HG02870 (cell line): ENCODE measurements at regions not wholly inside any gene's neighbourhood (a gene's known extent, or its start where the extent isn't known, plus 50 kb on each side); places are given as distances from the start of the nearest gene placed in this dataset.

Experiments used
- ATAC-seq: cut with Tn5 transposase; IDR thresholded peaks from one replicate; pipeline ENCODE4 v1.9.1; 2021; ENCODE audit warnings: mild to moderate bottlenecking, moderate library complexity; ENCODE audit not compliant: unreplicated experiment

DNA sequence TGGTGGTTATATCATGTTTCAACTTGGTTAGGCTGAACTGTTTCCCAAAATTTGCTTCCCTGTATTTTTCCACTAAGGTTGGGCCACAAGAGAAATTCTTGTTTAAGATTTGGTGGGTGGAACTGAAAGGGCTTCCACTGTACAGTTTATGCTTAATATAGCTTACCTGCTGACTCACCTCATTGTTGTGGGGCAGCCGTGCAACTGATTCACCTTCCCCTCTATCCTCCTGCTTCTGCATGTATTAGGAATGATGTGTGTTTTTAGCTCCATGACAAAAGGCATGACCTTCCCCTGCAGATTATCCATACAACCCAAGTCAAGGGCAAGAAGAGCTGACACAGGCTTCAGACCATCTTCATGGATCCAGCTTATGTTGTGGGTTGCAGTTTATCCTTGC, 98.4 kb upstream of the GULP1 start:
- ATAC-seq, result no peak

DNA sequence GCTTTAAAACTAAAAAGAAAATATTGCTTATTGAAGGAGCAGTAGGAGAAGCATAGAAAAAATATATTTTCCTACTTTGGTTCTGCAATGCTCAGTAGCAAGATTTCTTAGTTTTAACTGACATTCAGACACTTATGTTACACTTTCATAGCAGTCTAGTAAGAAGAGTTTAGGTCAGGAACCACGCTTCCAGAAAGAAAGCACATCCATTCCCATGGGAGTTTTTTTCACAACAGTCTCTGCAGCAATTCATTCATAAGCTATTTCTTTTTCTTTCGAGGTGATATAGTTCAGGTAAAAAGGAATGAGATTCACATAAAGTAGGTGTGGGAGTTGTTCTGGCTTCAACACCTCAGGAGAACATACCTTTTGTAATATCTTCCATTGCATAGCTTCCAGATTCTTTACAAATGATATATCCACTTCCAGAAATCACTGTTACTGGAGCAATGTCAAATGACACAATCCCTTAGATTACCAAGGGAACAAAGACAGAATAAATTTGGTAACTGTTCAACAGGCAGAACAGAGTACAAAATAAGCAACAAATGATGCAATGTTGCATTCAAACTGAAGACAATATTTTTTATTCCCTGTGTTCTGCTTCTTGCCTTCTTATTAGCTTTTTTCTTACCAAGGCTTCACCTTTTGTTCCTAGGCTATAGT, 95.2 kb upstream of the GULP1 start:
- no peak for ATAC-seq

DNA sequence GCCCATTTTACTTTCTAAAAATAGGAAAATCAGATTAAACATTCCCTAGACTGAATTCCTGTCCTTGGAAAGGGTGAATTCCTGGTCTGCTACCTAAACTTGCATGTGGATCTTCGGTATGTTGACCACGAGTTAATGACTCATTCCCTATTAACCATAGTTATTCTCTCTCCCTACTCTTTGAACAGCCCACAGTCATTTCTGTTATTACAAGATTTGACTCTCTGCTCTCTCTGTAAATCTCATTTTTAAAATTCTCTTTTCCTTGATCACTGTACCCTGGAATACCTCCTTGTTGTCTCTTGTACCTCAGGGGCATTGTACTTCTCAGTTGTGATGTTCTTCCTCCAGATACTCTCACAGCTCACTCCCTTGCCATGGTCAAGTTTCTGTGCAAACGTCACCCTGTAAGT, 92.0 kb upstream of the GULP1 start:
- ATAC-seq, result no peak

DNA sequence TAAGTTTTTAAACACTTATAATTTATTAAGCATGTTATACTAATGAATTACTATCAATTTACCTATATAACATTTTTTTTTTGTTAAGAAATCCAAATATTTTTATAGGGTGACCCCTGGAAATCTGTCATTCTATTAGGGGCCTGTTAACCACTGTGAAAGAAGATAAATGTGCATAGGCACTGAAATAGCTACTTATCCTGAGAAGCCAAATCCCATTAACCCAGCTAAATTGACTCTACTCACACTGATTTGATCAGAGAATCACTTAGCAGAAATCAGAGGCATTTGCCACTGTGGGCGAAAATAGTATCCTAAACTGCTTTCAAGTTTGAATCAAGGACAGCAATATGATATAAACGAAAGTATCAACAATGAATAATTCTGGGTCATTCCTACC, 90.0 kb upstream of the GULP1 start:
- ATAC-seq, result no peak

DNA sequence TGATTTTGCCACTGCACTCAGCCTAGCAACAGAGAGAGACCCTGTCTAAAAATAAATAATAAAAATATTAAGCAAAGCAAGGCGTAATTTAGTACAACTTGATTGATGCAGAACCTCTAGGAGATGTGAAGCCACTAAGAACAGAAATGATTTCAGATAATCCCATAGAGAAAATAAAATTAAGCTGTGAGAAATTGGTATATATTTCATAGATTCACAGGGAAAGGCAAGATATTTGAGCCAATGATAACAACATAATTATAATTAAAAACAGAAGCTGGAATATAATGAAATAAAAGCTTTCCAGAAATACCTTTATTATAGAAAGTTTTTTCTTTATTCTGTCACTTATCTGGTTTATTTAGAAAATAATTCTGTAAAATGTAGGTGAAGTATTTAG, 88.9 kb upstream of the GULP1 start:
- no peak for ATAC-seq

DNA sequence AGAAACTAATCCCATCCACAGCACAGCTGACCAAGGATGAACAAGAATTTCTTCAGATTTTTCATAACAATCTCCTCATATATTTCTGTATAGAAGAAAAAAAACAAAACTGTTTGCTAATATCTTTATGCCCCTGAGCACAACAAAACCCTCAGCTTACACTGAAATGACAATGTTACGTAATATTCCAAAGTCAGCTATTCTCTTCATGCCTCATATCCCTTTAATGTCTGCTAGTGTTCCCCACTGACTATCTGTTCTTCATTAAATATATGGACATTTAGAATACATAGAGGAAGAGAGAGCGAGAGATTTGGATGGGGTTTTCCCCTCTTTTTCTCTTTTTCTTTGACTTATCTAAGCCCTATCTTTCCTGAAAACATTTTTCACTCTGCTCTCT, 87.9 kb upstream of the GULP1 start:
- no peak for ATAC-seq

DNA sequence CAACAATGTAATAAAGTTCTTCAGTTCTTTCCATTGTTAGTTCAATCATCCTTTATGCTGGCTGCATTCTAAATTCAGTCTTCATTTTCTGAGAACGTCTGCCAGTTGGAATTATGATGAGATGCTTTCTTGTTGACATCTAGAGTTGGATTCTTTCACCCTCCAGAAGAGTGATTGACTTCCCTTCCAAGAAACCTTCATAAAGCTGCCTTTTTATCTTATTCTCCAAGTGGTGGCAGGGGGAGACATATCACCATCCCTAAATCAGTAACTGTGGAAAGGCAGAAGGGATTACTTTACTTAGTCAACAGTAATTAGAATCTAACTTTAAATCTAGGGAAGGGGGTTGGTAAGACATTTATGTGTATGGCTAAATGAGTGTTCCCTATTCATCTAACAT, 86.8 kb upstream of the GULP1 start:
- ATAC-seq, result no peak

DNA sequence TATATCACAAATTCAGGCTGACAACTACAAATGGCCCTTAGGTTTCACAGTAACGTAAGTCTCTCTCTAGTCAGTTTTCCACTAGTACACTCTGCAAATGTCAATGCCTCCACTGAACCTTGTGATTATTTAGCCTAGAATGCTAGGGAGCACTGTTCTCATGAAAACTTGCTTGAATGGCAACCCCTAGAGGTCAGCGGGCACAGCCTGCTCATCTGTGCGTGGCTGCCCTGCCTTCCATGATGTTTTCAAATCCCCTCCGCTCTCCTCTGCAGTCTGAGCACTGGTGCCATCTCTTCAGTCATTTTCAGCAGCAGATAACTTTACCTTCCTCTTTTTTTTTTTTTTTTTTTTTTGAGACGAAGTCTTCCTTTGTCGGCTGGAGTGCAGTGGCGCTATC, 84.1 kb upstream of the GULP1 start:
- ATAC-seq, result no peak

DNA sequence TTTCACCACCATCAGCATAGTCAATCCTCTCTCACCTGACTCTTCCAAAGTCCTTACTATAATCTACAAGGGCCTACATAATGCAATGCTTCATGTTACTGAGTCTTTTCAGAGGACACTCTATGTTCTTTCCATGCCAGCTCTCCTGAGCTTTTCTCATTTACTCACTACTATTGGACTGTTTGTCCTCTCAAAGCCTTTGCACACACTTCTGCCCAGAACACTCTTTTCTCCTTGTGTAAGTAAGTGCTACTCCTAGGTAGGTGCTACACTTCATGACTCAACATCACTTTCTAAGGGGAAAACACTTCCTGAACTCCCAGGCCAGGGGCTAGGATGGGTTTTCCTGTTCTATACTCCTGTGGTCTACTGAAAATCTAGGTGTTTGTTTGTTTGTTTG, 82.5 kb upstream of the GULP1 start:
- no peak for ATAC-seq

DNA sequence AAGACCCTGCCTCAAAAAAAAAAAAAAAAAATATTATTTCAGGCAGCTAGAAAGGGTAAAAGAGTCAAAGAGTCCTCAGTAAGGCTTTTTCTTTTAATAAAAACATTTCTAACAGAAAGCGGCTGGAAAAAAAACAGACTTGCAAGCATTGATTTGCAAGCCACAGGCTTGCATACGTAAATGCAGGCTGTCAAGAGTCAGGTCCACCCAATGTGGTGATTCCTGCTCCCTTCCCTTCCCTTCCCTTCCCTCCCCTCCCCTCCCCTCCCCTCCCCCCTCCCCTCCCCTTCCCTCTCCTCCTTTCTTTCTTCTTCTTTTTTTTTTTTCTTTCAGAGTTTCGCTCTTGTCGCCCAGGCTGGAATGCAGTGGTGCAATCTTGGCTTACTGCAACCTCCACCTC, 74.4 kb upstream of the GULP1 start:
- ATAC-seq, result no peak

DNA sequence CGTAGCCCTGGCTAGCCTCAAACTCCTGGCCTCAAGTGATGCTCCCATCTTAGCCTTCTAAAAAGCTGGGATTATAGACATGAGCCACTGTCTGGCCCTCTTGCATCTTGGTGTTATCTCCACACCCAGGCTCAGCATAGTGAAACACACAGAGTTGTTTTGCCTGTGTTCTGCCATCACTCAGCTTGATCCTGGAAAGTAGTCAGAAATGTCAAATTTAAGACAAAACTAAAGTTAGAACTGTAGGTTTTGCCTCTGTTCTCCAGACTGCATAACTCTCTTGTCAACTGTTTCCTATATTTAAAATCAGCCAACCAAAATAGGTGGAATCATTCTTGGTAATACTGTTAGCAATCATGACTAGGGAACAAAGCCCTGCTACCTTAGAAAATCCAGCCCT, 72.1 kb upstream of the GULP1 start:
- ATAC-seq, result no peak

DNA sequence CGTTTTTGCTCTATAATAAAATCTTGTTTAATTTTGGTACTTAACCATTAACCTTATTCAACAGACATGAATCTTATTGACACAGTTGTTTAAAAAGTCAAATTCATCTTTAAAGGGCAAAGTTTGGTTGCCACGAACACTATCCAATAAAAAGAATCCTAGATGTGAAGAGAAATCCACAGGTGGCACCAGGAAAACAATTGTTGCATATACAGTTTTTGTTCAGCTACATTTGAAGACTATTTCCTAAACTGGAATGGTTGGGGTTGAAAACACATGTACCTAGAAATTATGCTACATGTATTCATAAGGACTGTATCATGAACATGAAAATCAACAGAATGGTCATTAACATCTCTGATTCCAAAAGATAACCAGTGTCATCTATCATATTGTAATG, 71.1 kb upstream of the GULP1 start:
- no peak for ATAC-seq

DNA sequence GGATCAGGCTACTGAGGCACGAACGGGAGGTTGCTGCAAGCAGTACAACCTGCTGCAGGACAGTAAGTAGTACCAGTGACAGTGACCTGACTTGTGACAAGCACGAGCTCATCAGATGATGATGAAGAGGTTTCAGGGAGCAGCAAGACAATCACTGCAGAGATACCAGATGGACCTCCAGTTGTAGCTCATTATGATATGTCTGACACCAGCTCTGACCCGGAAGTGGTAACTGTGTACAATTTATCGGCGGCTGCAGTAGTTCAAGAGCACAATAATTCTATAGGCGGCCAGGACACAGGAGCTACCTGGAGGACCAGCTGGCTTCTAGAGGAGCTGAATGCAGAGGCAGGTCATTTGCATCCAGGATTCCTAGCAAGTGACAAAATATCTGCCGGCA, 64.0 kb upstream of the GULP1 start:
- no peak for ATAC-seq

DNA sequence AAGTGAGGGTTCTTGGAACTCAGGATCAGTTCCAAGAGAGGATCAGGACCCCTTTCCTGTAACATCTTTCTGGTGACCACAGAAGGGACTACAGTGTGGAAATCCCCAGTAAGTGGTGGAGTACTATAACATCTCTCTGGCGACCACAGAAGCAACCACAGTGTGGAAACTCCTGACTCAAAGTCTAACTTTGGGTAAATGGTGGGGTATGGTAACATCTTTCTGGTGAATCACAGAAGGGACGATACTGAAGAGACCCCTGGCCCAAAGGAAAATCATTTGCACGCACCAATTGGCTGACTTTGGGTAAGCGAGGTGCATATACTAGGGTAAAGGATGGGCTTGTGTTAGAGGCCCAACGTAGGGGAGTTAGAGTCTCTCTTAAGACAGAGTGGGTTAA, 56.3 kb upstream of the GULP1 start:
- ATAC-seq, result peak; percentile 95

DNA sequence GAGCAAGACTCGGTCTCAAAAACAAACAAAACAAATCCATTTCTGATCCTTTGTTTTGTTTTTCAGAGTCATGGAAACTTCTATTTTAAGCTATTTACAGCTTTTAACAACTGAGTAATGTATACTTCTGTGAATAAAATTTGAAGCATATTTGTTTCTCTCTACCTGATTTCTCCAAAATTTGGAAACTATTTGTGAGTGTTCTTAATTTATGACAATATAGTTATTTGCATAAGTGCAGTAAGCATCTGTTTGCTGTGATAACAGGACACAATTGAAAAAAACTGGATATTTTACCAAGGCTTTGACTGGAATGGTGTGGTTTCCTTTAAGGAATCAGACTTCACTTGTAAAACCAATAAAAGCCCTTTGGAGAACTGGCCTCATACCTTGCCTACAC, 53.3 kb upstream of the GULP1 start:
- no peak for ATAC-seq
